HEK293T (cell line): ENCODE measurements at regions not wholly inside any gene's neighbourhood (a gene's known extent, or its start where the extent isn't known, plus 50 kb on each side); places are given as distances from the start of the nearest gene placed in this dataset.

ENCODE experiments used
- ELF4 ChIP-seq: fragments of 450-650 bp; IDR thresholded peaks from 2 replicates; pipeline ENCODE4 v1.6.1; 2017; ENCODE audit warnings: antibody characterized with exemption
- FOXA1 ChIP-seq: fragments of 450-650 bp; IDR thresholded peaks from 2 replicates; pipeline ENCODE4 v1.6.1; 2016; ENCODE audit warnings: mild to moderate bottlenecking
- FOXK2 ChIP-seq: fragments of 450-650 bp; IDR thresholded peaks from 2 replicates; pipeline ENCODE4 v1.6.1; 2016; ENCODE audit warnings: mild to moderate bottlenecking
- SUZ12 ChIP-seq: fragments of 450-650 bp; IDR thresholded peaks from 2 replicates; pipeline ENCODE4 v1.6.1; 2016; ENCODE audit warnings: mild to moderate bottlenecking
- TARDBP ChIP-seq: fragments of 450-650 bp; IDR thresholded peaks from 2 replicates; pipeline ENCODE4 v1.6.1; 2016

GRCh38 chr9:19938990-19939733, 150.3 kb upstream of the SLC24A2 start:
- TF ChIP-seq ELF4 (no peak), FOXK2 (no peak), SUZ12 (no peak), TARDBP (no peak), FOXA1 (no peak)
